LNCaP clone FGC (cell line): ENCODE measurements at regions not wholly inside any gene's neighbourhood (a gene's known extent, or its start where the extent isn't known, plus 50 kb on each side); places are given as distances from the start of the nearest gene placed in this dataset.

Experiments used
- DNase-seq: peaks from one replicate; pipeline ENCODE4 v3.0.0-alpha.2; 2011; ENCODE audit warnings: low read depth
- H3K4me3 ChIP-seq: 2 replicates; pipeline ENCODE4 v1.5.1; 2011; ENCODE audit warnings: mild to moderate bottlenecking, low read depth, low read length, control low read depth
- CTCF ChIP-seq: IDR thresholded peaks from 2 replicates; pipeline ENCODE4 v1.5.1; 2012; ENCODE audit warnings: mild to moderate bottlenecking; ENCODE audit not compliant: control insufficient read depth, insufficient read depth; ENCODE audit errors: extremely low read depth

GRCh38 chr3:28039234-28039633, 202.2 kb upstream of the CMC1 start:
- TF ChIP-seq CTCF, result no peak
- no peak for DNase-seq
- H3K4me3 ChIP-seq, result no peak overlapping the region

GRCh38 chr3:28039829-28040228, 201.6 kb upstream of the CMC1 start:
- DNase-seq, result no peak
- TF ChIP-seq CTCF, result no peak
- H3K4me3 ChIP-seq, result no peak overlapping the region

- DNase-seq, result no peak
- H3K4me3 ChIP-seq, result no peak overlapping the region
- no peak for TF ChIP-seq CTCF
These were observed 199.3 kb upstream of the CMC1 start for GRCh38 chr3:28042095-28042635.

GRCh38 chr3:28042707-28043106, 198.7 kb upstream of the CMC1 start:
- H3K4me3 ChIP-seq, result no peak overlapping the region
- no peak for TF ChIP-seq CTCF
- no peak for DNase-seq

GRCh38 chr3:28050120-28050519, 191.3 kb upstream of the CMC1 start:
- no peak for TF ChIP-seq CTCF
- no peak for DNase-seq
- no peak overlapping the region for H3K4me3 ChIP-seq

GRCh38 chr3:28050885-28051284, 190.5 kb upstream of the CMC1 start:
- no peak overlapping the region for H3K4me3 ChIP-seq
- TF ChIP-seq CTCF, result no peak
- no peak for DNase-seq

GRCh38 chr3:28053759-28054158, 187.7 kb upstream of the CMC1 start:
- TF ChIP-seq CTCF, result no peak
- no peak overlapping the region for H3K4me3 ChIP-seq
- no peak for DNase-seq
